Ascending aorta (tissue), 2 donors: ENCODE measurements at regions not wholly inside any gene's neighbourhood (a gene's known extent, or its start where the extent isn't known, plus 50 kb on each side); places are given as distances from the start of the nearest gene placed in this dataset.

Source experiments
- DNase-seq, 2 donors: peaks; one replicate each; pipeline ENCODE4 v3.0.0-alpha.2; 2019; ENCODE audit warnings: low spot score in 2 of 2
- H3K27ac ChIP-seq, 2 donors: fragments of 200-600 bp; sonication (generic); one replicate each; pipeline ENCODE4 v1.5.1; 2016 to 2017; ENCODE audit warnings: mild to moderate bottlenecking in 1 of 2
- H3K27me3 ChIP-seq: fragments of 200-600 bp; sonication (generic); one replicate; pipeline ENCODE4 v1.5.1; 2017
- H3K36me3 ChIP-seq, 2 donors: fragments of 200-600 bp; sonication (generic); one replicate each; pipeline ENCODE4 v1.5.1; 2016
- H3K4me1 ChIP-seq, 2 donors: fragments of 200-600 bp; sonication (generic); one replicate each; pipeline ENCODE4 v1.5.1; 2016 to 2017; ENCODE audit warnings: mild to moderate bottlenecking in 1 of 2
- H3K4me3 ChIP-seq, 2 donors: fragments of 200-600 bp; sonication (generic); one replicate each; pipeline ENCODE4 v1.5.1; 2016 to 2017; ENCODE audit warnings: mild to moderate bottlenecking in 1 of 2
- H3K9me3 ChIP-seq, 2 donors: fragments of 200-600 bp; sonication (generic); one replicate each; pipeline ENCODE4 v1.5.1; 2016
- intact Hi-C: fragments of 100-400 bp; cut with DNase I; formaldehyde crosslinking; loops from one replicate; pipeline ENCODE4 v1.15.1; 2023
- TF ChIP-seq, protein P1 (sequence below), 3 experiments: fragments of 200-600 bp in 2 of 3; fragments of 450-650 bp in 1 of 3; sonication (generic) in 2 of 3; IDR thresholded peaks; one replicate each; pipeline ENCODE4 v1.5.1; 2016 to 2019; ENCODE audit warnings: antibody characterized with exemption in 3 of 3, mild to moderate bottlenecking in 1 of 3, moderate library complexity in 1 of 3

DNA sequence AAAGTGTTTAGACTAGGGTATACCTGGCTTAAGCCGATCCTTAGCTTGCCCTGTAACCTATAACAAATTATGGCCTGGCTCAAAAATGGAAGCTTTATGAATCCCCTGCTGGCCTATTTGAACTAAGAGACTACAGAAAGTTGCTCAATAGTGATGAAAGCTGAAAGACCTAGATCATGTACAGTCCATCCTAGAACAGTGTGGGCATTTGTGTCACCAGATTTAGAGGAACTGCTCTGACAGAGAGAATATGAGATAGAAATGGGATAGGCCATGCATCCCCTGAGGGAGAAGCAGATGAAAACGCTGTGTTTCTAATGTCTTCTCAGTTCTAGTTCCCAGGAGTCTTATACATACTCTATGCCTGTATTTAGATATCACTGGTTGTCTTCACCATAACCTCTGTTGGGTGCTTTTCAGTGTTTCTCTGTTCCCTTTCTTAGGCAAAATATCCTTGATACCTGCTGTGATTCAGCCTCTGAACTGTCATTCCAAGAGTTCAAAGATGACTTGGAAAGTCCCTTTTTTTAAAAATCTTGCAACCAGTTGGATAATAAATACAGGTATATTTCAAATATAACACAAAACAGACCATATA lies 246.9 kb upstream of the SLC39A10 start:
- Histone ChIP-seq H3K36me3 (no peaks in the 10 kb centered on the region), H3K27ac (no peak overlapping the region), H3K27me3 (no peaks in the 10 kb centered on the region), H3K4me3 (no peak overlapping the region), H3K4me1 (no peaks in the 10 kb centered on the region), H3K9me3 (no peaks in the 10 kb centered on the region)
- DNase-seq, result no peak
- intact Hi-C loops, result no loop called here
- TF ChIP-seq, protein P1, sequence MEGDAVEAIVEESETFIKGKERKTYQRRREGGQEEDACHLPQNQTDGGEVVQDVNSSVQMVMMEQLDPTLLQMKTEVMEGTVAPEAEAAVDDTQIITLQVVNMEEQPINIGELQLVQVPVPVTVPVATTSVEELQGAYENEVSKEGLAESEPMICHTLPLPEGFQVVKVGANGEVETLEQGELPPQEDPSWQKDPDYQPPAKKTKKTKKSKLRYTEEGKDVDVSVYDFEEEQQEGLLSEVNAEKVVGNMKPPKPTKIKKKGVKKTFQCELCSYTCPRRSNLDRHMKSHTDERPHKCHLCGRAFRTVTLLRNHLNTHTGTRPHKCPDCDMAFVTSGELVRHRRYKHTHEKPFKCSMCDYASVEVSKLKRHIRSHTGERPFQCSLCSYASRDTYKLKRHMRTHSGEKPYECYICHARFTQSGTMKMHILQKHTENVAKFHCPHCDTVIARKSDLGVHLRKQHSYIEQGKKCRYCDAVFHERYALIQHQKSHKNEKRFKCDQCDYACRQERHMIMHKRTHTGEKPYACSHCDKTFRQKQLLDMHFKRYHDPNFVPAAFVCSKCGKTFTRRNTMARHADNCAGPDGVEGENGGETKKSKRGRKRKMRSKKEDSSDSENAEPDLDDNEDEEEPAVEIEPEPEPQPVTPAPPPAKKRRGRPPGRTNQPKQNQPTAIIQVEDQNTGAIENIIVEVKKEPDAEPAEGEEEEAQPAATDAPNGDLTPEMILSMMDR (IDR thresholded peaks at IDR 0.05), result no peak

- H3K27me3 ChIP-seq, result no peaks in the 10 kb centered on the region
- intact Hi-C loops, result loop anchor here (10.0 kb wide), 1 partner anchor 256 kb away; no protein-coding TSS in a partner anchor
- H3K36me3 ChIP-seq, result no peaks in the 10 kb centered on the region
- H3K4me3 ChIP-seq, result no peak overlapping the region
- no peak for DNase-seq
- no peaks in the 10 kb centered on the region for H3K4me1 ChIP-seq
- no peak overlapping the region for H3K27ac ChIP-seq
- H3K9me3 ChIP-seq, result no peaks in the 10 kb centered on the region
- TF ChIP-seq, protein P1 (IDR thresholded peaks at IDR 0.05), result no peak
Observed at GRCh38 chr2:195408811-195409210, 248.2 kb upstream of the SLC39A10 start.

- Histone ChIP-seq H3K4me1 (no peaks in the 10 kb centered on the region), H3K4me3 (no peak overlapping the region), H3K27me3 (no peaks in the 10 kb centered on the region), H3K36me3 (no peaks in the 10 kb centered on the region), H3K27ac (no peak overlapping the region), H3K9me3 (no peaks in the 10 kb centered on the region)
- intact Hi-C loops, result loop anchor here (10.0 kb wide), 1 partner anchor 257 kb away; no protein-coding TSS in a partner anchor
- TF ChIP-seq, protein P1 (IDR thresholded peaks at IDR 0.05), result no peak
- no peak for DNase-seq
Observed at GRCh38 chr2:195408196-195408595, 248.8 kb upstream of the SLC39A10 start.

DNA sequence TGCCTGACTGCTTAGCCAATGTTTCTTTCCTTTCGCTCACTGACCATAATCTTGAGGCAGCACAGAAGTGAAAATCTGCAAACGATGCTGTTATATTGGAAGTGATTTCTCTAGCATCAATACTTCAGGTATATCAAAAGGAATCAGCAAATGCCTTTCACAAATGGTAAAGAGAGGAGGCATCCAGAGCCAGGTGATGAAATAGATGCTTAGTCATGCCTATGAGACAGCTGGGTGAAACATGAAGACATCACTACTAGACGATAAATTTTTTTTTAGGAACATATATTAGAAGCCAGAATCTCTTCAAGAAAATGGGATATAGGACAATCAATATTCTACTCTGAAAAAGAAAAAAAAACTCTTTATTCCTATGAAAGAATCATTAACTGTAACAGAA lies 249.2 kb upstream of the SLC39A10 start:
- Histone ChIP-seq H3K27ac (no peak overlapping the region), H3K9me3 (no peaks in the 10 kb centered on the region), H3K4me3 (no peak overlapping the region), H3K36me3 (no peaks in the 10 kb centered on the region), H3K27me3 (no peaks in the 10 kb centered on the region), H3K4me1 (no peaks in the 10 kb centered on the region)
- intact Hi-C loops, result loop anchor here (10.0 kb wide), 1 partner anchor 257 kb away; no protein-coding TSS in a partner anchor
- TF ChIP-seq, protein P1 (IDR thresholded peaks at IDR 0.05), result no peak
- no peak for DNase-seq

GRCh38 chr2:195406886-195407603 lies 250.0 kb upstream of the SLC39A10 start:
- H3K27me3 ChIP-seq, result no peaks in the 10 kb centered on the region

More at GRCh38 chr2:195406886-195407603, 250.0 kb upstream of the SLC39A10 start:
- H3K9me3 ChIP-seq, result no peaks in the 10 kb centered on the region
- no peak overlapping the region for H3K27ac ChIP-seq
- intact Hi-C loops, result loop anchor here (10.0 kb wide), 1 partner anchor 258 kb away; no protein-coding TSS in a partner anchor
- no peak for DNase-seq
- H3K4me1 ChIP-seq, result no peaks in the 10 kb centered on the region
- TF ChIP-seq, protein P1 (IDR thresholded peaks at IDR 0.05), result no peak
- no peak overlapping the region for H3K4me3 ChIP-seq
- H3K36me3 ChIP-seq, result no peaks in the 10 kb centered on the region
